H9 (cell line): ENCODE measurements at regions not wholly inside any gene's neighbourhood (a gene's known extent, or its start where the extent isn't known, plus 50 kb on each side); places are given as distances from the start of the nearest gene placed in this dataset.

Experiments used
- DNase-seq: peaks from one replicate; pipeline ENCODE4 v3.0.0-alpha.2; 2017
- H2AFZ ChIP-seq: one replicate; pipeline ENCODE4 v1.6.1; 2013; ENCODE audit warnings: mild to moderate bottlenecking, low read length, control low read depth, moderate library complexity
- H2AK5ac ChIP-seq: 2 replicates; pipeline ENCODE4 v1.6.1; 2013; ENCODE audit warnings: low read length, control low read depth, mixed read lengths; ENCODE audit not compliant: insufficient read length
- H2BK120ac ChIP-seq: one replicate; pipeline ENCODE4 v1.6.1; 2013; ENCODE audit warnings: low read depth, mild to moderate bottlenecking, low read length, control low read depth, inconsistent platforms; ENCODE audit not compliant: poor library complexity, severe bottlenecking
- H2BK12ac ChIP-seq: 2 replicates; pipeline ENCODE4 v1.6.1; 2013; ENCODE audit warnings: low read length, control low read depth, mixed read lengths, low read depth; ENCODE audit not compliant: insufficient read length
- H2BK15ac ChIP-seq: 2 replicates; pipeline ENCODE4 v1.6.1; 2013; ENCODE audit warnings: low read depth, low read length, control low read depth
- H2BK20ac ChIP-seq: one replicate; pipeline ENCODE4 v1.6.1; 2013; ENCODE audit warnings: low read depth, mild to moderate bottlenecking, low read length, control low read depth, inconsistent platforms; ENCODE audit not compliant: poor library complexity, severe bottlenecking
- H2BK5ac ChIP-seq: 2 replicates; pipeline ENCODE4 v1.6.1; 2013; ENCODE audit warnings: low read length, control low read depth, mixed read lengths; ENCODE audit not compliant: insufficient read length
- H3K14ac ChIP-seq: 2 replicates; pipeline ENCODE4 v1.6.1; 2013; ENCODE audit warnings: low read length, control low read depth; ENCODE audit not compliant: insufficient read depth
- H3K18ac ChIP-seq: 2 replicates; pipeline ENCODE4 v1.6.1; 2013; ENCODE audit warnings: low read depth, mild to moderate bottlenecking, mixed read lengths, low read length, control low read depth; ENCODE audit not compliant: insufficient read length
- H3K23ac ChIP-seq: 2 replicates; pipeline ENCODE4 v1.6.1; 2013; ENCODE audit warnings: low read length, control low read depth, mixed read lengths, low read depth; ENCODE audit not compliant: insufficient read length
- H3K23me2 ChIP-seq: 2 replicates; pipeline ENCODE4 v1.6.1; 2013; ENCODE audit warnings: low read depth, mild to moderate bottlenecking, mixed read lengths, low read length, control low read depth; ENCODE audit not compliant: insufficient read length, poor library complexity, severe bottlenecking
- H3K27ac ChIP-seq: 2 replicates; pipeline ENCODE4 v1.5.1; 2013; ENCODE audit warnings: low read length, control low read depth, mixed read lengths, low read depth; ENCODE audit not compliant: insufficient read length
- H3K27me3 ChIP-seq: 2 replicates; pipeline ENCODE4 v1.6.1; 2013; ENCODE audit warnings: low read length, control low read depth, inconsistent platforms; ENCODE audit not compliant: insufficient read depth
- H3K4ac ChIP-seq: 2 replicates; pipeline ENCODE4 v1.6.1; 2013; ENCODE audit warnings: low read depth, mild to moderate bottlenecking, control low read depth, inconsistent platforms, low read length, moderate library complexity
- H3K4me1 ChIP-seq: 2 replicates; pipeline ENCODE4 v1.6.1; 2013; ENCODE audit warnings: low read length, control low read depth, inconsistent platforms; ENCODE audit not compliant: insufficient read depth
- H3K4me2 ChIP-seq: 2 replicates; pipeline ENCODE4 v1.6.1; 2013; ENCODE audit warnings: low read length, control low read depth, mixed read lengths; ENCODE audit not compliant: insufficient read length, insufficient read depth
- H3K56ac ChIP-seq: 2 replicates; pipeline ENCODE4 v1.6.1; 2013; ENCODE audit warnings: low read depth, mild to moderate bottlenecking, mixed read lengths, low read length, control low read depth; ENCODE audit not compliant: insufficient read length
- H3K79me1 ChIP-seq: 2 replicates; pipeline ENCODE4 v1.6.1; 2013; ENCODE audit warnings: low read depth, mild to moderate bottlenecking, moderate library complexity, low read length, control low read depth, inconsistent platforms; ENCODE audit not compliant: insufficient read depth, poor library complexity, severe bottlenecking
- H3K79me2 ChIP-seq: 2 replicates; pipeline ENCODE4 v1.6.1; 2013; ENCODE audit warnings: low read length, control low read depth, inconsistent platforms; ENCODE audit not compliant: insufficient read depth
- H3K9ac ChIP-seq: 2 replicates; pipeline ENCODE4 v1.6.1; 2013; ENCODE audit warnings: low read length, control low read depth, mixed read lengths; ENCODE audit not compliant: insufficient read length; ENCODE audit errors: extremely low read depth
- H3K9me3 ChIP-seq: one replicate; pipeline ENCODE4 v1.6.1; 2013; ENCODE audit warnings: low read depth, low read length, inconsistent platforms; ENCODE audit not compliant: control insufficient read depth
- H3T11ph ChIP-seq: one replicate; pipeline ENCODE4 v1.6.1; 2013; ENCODE audit warnings: mild to moderate bottlenecking, low read length, control low read depth, inconsistent platforms
- H4K20me1 ChIP-seq: one replicate; pipeline ENCODE4 v1.6.1; 2013; ENCODE audit not compliant: control insufficient read depth, insufficient read length, insufficient read depth
- H4K5ac ChIP-seq: 2 replicates; pipeline ENCODE4 v1.6.1; 2013; ENCODE audit warnings: low read depth, mild to moderate bottlenecking, mixed read lengths, low read length, control low read depth; ENCODE audit not compliant: insufficient read length
- H4K8ac ChIP-seq: replicated peaks from 2 replicates; pipeline ENCODE4 v1.6.1; 2013; ENCODE audit warnings: low read length, control low read depth, mixed read lengths, low read depth; ENCODE audit not compliant: insufficient read length
- H4K91ac ChIP-seq: 2 replicates; pipeline ENCODE4 v1.6.1; 2013; ENCODE audit warnings: low read depth, mild to moderate bottlenecking, moderate library complexity, mixed read lengths, low read length, control low read depth; ENCODE audit not compliant: insufficient read length
- H3K27ac Mint-ChIP-seq, 3 experiments: 2 replicates in 2 of 3; 3 replicates in 1 of 3; pipeline ENCODE4 v1.8.0; 2020 to 2021; ENCODE audit warnings: mixed read lengths in 3 of 3, mild to moderate bottlenecking in 1 of 3, moderate library complexity in 1 of 3
- H3K27me3 Mint-ChIP-seq: 2 replicates; pipeline ENCODE4 v1.8.0; 2021; ENCODE audit warnings: low read depth, mild to moderate bottlenecking, moderate library complexity, mixed read lengths
- H3K36me3 Mint-ChIP-seq, 3 experiments: 2 replicates in 2 of 3; 3 replicates in 1 of 3; pipeline ENCODE4 v1.8.0; 2020 to 2021; ENCODE audit warnings: low read depth in 3 of 3, mixed read lengths in 3 of 3; ENCODE audit not compliant: insufficient read depth in 1 of 3
- H3K4me1 Mint-ChIP-seq, 2 experiments: 2 replicates each; pipeline ENCODE4 v1.8.0; 2020; ENCODE audit warnings: mixed read lengths in 2 of 2
- H3K4me3 Mint-ChIP-seq, 2 experiments: 2 replicates in 1 of 2; 3 replicates in 1 of 2; pipeline ENCODE4 v1.8.0; 2020 to 2021; ENCODE audit warnings: mild to moderate bottlenecking in 2 of 2, mixed read lengths in 2 of 2, moderate library complexity in 1 of 2
- H3K9me3 Mint-ChIP-seq, 2 experiments: 2 replicates in 1 of 2; 3 replicates in 1 of 2; pipeline ENCODE4 v1.8.0; 2020; ENCODE audit warnings: mild to moderate bottlenecking in 2 of 2, mixed read lengths in 2 of 2, moderate library complexity in 1 of 2
- WGBS: extraction: QIAGEN DNeasy Blood & Tissue Kit; methylation state at CpG from one replicate; pipeline ENCODE4 v1.1.7; 2013; ENCODE audit warnings: missing lambda C conversion rate, low lambda C conversion rate, mixed read lengths; ENCODE audit not compliant: insufficient read length; ENCODE audit errors: extremely low coverage; 5-methylcytosine and 5-hydroxymethylcytosine counted together
- TF ChIP-seq, protein P1 (sequence below): fragments of 200-600 bp; sonication (generic); conservative IDR thresholded peaks from 3 replicates; pipeline ENCODE4 v1.8.0; 2021; ENCODE audit warnings: antibody characterized with exemption, mild to moderate bottlenecking

GRCh38 chr18:68429841-68430240 lies 285.1 kb downstream of the TMX3 start:
- Mint-ChIP-seq H3K27me3 (no peaks in the 10 kb centered on the region), H3K4me1 (no peaks in the 10 kb centered on the region), H3K36me3 (no peaks in the 10 kb centered on the region), H3K4me3 (no peak overlapping the region), H3K27ac (no peak overlapping the region), H3K9me3 (no peaks in the 10 kb centered on the region)
- Histone ChIP-seq H4K5ac (no peak overlapping the region), H4K20me1 (no peaks in the 10 kb centered on the region), H3K9me3 (no peaks in the 10 kb centered on the region), H3K14ac (no peak overlapping the region), H4K8ac (no peak overlapping the region), H2BK5ac (no peak overlapping the region), H3K23me2 (no peaks in the 10 kb centered on the region), H3K23ac (no peak overlapping the region), H2AK5ac (no peak overlapping the region), H3T11ph (no peak overlapping the region), H3K79me2 (no peaks in the 10 kb centered on the region), H4K91ac (no peak overlapping the region), H2BK20ac (no peak overlapping the region), H2AFZ (no peak overlapping the region), H2BK120ac (no peak overlapping the region), H3K79me1 (no peaks in the 10 kb centered on the region), H3K27me3 (no peaks in the 10 kb centered on the region), H3K56ac (no peak overlapping the region), H2BK15ac (no peak overlapping the region), H3K4ac (no peak overlapping the region), H3K4me1 (no peaks in the 10 kb centered on the region), H3K4me2 (no peak overlapping the region), H3K9ac (no peak overlapping the region), H3K18ac (no peak overlapping the region), H2BK12ac (no peak overlapping the region), H3K27ac (no peak overlapping the region)
- TF ChIP-seq, protein P1, sequence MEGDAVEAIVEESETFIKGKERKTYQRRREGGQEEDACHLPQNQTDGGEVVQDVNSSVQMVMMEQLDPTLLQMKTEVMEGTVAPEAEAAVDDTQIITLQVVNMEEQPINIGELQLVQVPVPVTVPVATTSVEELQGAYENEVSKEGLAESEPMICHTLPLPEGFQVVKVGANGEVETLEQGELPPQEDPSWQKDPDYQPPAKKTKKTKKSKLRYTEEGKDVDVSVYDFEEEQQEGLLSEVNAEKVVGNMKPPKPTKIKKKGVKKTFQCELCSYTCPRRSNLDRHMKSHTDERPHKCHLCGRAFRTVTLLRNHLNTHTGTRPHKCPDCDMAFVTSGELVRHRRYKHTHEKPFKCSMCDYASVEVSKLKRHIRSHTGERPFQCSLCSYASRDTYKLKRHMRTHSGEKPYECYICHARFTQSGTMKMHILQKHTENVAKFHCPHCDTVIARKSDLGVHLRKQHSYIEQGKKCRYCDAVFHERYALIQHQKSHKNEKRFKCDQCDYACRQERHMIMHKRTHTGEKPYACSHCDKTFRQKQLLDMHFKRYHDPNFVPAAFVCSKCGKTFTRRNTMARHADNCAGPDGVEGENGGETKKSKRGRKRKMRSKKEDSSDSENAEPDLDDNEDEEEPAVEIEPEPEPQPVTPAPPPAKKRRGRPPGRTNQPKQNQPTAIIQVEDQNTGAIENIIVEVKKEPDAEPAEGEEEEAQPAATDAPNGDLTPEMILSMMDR, result no peak
- DNase-seq, result no peak
- WGBS, result 100% methylated on average over 1 of the region's 2 CpGs
